Mesenteric fat pad (tissue), 1 donor: ENCODE measurements at regions not wholly inside any gene's neighbourhood (a gene's known extent, or its start where the extent isn't known, plus 50 kb on each side); places are given as distances from the start of the nearest gene placed in this dataset.

ENCODE experiments used
- DNase-seq: peaks from one replicate; pipeline ENCODE4 v3.0.0-alpha.2; 2020; ENCODE audit warnings: low spot score
- donor health status: DM: yes; HTN: yes; CAD: no.

DNA sequence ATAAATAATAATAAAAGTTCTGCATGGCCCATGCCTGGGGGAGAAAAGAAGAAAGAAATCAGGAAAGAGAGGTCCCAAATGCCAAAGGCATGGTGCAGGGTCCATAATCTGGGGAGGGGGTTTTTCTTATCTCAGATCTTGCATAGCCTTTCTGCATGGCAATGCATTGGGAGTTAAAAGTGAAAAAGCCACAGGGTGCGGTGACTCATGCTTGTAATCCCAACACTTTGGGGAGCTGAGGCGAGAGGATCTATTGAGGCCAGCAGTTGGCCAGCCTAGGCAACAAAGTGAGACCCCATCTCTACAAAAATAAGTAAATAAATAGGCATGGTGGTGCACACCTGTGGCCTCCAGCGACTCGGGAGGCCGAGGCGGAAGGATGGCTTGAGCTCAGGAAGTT is 76.8 kb upstream of the GATA2 start:
- no peak for DNase-seq

- no peak for DNase-seq
These were observed 75.8 kb upstream of the GATA2 start for GRCh38 chr3:128568602-128569490.

DNA sequence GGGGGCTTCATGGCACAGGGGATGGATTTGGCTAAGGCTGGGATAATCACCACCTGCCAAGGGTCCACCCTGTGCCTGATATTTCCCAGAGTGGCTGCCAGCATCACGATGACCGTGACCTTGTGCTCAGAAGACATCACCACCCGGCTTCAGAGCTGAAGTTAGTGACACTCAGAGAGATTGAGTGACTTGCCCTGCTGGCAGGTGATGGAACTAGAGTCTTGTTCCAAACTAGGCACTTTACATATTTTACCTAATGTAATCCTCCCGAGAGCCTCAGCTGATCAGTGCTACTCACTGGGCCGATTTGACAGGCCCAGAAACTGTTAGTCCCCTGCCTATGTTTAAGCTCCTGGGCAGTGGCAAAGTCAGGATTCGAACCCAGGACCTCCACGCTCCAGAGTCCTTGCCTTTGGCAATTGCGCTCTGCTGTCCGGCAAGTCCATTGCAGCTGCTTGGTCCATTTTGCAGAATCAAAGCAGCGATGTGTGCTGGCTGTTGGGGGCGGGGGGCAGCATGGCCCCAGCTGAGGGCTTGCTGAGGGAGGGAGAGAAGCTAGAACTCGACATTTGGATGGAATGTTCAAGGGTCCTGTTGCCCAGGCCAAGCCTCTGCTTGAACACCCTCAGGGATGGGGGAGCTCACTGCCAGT is 74.8 kb upstream of the GATA2 start:
- DNase-seq, result no peak

DNA sequence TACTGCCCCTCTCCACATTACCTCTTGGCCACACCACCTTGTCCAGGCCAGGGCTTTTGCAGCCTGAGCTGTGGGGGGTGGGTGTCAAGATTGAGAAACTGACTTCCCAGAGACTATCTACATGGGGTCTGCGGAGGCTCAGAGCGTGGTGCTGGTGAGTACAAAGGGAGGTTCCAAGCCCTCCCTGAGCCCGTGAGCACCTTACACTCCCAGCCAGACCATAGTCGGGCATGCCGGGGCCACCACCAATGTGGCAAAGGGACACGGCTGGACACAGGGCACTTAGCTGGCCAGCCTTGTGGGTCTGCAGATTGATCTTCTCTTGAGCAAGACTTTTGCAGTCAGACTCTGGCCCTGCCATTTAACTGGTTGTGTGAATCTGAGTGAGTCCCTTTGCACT is 74.1 kb upstream of the GATA2 start:
- no peak for DNase-seq

GRCh38 chr3:128563439-128563838 is 70.4 kb upstream of the GATA2 start:
- DNase-seq, result no peak

GRCh38 chr3:128561504-128561903 is 68.5 kb upstream of the GATA2 start:
- no peak for DNase-seq

DNA sequence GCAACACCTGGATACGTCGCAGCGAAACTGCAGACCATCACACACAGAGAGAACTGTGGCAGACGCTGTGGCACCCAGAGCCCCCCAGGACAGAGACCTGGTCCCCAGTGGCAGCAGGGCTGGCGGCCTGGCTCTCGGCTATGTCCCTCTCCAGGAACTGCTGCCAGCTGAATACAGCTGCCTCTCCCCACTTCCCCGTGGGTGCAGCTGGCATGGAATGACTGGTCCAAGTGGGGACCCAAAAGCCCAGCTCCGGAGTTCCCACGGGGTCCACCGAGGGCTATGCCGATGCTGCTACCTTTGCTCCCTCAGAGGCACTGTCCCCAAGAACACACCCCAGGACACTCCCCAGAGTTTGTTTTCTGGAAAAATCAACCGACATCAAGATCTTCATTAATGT is 67.8 kb upstream of the GATA2 start:
- no peak for DNase-seq

GRCh38 chr3:128559486-128560225 is 66.7 kb upstream of the GATA2 start:
- DNase-seq, result no peak

DNA sequence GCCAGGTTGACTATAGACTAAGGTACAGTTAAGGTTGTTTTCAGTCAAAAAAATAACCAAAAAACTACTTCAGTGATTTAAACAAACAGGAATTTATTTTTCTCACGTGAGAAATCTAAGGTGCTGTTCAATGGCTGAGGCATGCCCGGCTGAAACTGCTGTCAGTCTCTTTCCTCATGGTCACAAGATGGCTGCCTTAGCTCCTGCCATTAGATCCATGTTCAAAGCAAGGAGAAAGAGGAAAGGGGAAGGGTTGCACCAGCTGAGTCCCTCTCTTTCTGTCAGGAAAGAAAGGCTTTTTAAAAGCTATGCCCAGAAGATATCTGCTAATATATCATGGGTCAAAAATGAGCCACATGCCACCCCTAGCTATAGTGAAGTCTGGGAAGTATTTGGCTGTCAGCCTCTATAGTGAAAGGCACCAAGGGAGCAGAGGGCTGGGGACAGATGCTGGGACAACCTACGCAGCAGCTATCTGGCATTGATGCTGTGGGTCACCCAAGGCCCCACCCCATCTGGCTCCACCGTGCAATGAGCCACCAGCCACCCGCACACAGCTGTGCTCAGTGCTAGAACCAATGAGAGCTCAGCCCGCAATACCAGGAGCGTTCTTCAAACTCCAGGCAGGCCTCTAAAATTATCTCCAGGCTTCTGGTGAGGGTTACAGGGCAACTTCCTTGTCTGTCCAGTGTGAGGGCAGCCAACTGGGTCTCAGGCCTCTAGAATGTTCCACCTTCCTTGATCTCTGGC is 64.7 kb upstream of the GATA2 start:
- DNase-seq, result no peak

- no peak for DNase-seq
These were observed 63.9 kb upstream of the GATA2 start for GRCh38 chr3:128556907-128557306.

GRCh38 chr3:128556384-128556783 is 63.4 kb upstream of the GATA2 start:
- DNase-seq, result no peak

DNA sequence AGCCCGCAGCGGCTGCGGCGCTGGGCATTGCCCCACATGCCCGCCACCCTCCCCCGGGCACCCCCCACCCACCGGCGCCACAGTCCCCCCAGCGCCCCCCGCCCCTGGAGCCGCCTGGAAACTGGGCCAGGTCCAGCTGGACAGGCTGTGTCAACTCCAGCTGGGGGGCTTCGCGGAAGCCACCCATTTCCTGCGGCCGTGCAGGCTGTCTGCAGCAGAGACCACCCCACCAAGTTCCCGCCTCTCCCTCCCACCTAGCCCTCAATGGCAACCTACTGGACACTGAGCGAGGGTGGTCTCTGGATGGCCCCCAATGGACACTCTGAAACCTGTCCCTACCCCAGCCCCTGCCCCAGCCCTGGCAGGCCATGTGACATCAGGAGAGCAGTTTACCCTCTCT is 62.8 kb upstream of the GATA2 start:
- peak; percentile 89 for DNase-seq

GRCh38 chr3:128555098-128555825 is 62.3 kb upstream of the GATA2 start:
- DNase-seq, result peak; percentile 91

DNA sequence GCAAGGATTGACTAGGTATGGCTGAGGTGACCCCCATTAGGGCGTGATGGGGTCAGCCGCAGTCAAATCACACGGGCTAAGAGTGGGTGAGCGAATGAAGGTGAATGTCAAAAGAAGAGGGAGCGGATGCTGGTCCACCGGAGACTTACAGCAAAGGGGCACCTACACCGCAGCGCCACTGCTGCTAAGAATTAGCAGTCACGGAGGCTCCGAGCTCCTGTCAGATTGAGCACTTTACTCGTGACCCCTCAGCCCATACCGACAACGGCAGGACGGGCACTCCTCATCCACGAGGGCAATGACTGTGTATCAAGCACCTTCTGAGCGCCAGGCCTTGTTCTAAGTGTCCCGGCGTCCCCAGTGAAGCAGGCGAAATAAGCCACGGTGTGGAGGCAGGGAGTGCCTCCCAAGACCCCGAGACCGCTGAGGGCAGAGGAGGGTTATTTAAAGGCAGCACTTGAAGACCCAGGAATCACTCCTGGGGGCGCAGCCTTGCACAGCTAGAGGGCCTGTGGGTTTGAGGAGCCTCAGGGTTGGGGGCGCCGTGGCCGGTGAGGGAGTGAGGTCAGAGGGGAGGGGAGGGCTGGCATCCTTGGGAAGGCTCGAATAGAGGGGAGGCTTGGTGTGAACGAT is 61.6 kb upstream of the GATA2 start:
- peak; percentile 85 for DNase-seq

- DNase-seq, result peak; percentile 49
These were observed 61.1 kb upstream of the GATA2 start for GRCh38 chr3:128554100-128554464.

- DNase-seq, result peak; percentile 37
These were observed 60.6 kb upstream of the GATA2 start for GRCh38 chr3:128553560-128553959.

DNA sequence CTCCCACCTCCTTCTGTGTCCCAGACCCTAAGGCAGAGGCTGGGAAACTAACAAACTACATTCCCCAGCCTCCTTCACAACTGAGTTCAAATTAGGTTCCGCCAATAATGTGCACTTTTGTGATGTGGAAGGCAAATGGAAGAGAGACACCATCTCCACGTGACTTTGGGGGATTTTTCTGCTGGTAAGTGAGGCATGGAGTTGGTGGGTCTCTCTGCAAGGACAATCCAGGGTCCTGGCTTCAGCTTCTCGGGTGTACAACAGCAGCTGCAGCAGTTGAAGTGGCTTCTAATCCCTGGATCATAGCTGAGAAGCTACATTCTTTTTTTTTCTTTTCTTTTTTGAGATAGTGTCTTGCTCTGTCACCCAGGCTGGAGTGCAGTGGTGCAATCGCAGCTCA is 58.9 kb upstream of the GATA2 start:
- DNase-seq, result peak; percentile 41

GRCh38 chr3:128551451-128551850 is 58.5 kb upstream of the GATA2 start:
- no peak for DNase-seq

DNA sequence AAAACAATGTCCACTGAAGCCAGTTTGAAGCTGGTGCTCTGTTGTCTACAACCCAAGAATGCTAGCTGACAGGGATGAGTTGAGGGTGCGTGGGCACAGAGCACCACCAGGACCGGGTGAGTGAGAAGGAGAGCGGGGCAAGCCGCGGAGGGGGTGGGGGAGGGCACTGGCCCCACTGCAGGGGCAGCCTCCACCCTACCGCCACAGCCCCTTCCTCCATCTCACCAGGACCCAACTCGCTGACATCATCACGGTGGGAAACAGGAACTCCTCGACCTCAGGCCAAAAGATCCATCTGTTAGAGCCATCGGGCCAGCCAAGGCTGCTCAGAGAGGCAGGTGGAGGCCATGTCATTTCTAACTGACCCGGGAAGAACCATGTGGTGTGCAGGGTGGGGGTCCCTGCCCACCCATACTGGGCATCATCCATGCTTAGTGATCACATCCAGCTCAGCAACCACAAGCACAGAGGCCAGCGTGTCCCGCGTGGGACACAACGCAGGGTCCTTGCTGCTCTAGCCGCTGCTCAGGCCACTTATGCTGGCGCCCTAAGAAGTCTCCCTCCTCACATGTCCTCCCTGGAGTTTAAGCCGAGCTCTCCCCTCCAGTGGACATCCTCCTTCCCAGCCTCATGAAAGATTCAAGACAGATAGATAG is 57.6 kb upstream of the GATA2 start:
- no peak for DNase-seq

DNA sequence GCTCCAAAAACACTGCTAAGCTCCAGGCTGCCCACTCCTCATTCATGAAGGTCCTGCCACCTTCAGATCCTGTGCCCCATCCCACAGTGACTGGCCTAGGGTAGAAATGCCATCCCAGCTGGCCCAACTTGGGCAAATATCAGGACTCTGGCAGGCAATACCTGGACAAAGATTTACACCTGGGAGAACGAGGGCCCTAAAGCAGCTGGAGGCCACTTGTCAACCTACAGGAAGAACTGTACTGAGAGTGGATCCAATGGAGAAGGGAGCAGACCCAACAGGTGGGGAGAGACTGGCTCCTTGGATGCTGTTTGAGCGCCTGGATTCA is 57.1 kb upstream of the GATA2 start:
- DNase-seq, result no peak
